Nucleus accumbens (tissue), 56 donors: ENCODE measurements at regions not wholly inside any gene's neighbourhood (a gene's known extent, or its start where the extent isn't known, plus 50 kb on each side); places are given as distances from the start of the nearest gene placed in this dataset.

Experiments used
- DNase-seq, 56 donors: peaks; one replicate each; lab custom pipeline; 2025; lab: John Stamatoyannopoulos, UW

DNA sequence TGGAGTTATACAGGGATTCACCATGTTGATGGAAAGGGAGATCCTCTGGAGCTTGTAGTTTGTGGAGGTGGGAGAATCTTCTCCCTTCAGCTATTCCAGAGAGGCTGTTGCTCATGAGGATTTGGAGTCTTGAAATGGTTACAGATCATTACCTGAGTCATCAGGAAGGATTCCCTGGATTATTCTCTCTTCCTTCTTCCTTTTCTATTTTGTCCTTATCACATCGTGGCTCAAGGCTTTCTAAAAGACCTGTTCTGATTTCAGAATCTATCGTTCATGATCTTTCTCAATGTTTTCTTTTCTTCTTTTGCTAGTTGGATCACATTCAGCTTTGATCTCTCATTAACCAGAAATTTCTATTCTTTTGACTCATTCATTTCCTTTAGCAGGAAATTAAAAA, 196.0 kb downstream of the KLF5 start:
- no peak for DNase-seq

GRCh38 chr13:73251626-73252265, 192.9 kb downstream of the KLF5 start:
- no peak for DNase-seq

DNA sequence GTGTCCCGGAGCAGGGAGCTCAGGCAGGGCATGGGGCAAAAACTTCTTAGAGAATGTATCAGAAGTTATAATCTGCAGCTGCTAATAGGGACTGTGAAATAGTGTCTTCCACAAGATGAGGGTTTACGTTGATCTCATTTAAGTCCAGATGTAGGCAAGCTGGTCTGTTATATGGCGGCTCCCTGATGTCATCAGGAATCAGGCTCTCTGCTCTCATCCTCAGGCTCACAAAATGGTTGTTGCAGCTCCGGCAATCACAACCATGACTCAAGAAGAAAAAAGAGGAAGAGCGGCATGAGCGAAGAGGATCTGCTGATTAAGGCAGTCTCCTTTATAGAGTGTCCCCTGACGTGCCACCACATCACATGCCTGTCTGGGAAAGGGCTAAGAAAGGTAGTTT, 191.3 kb downstream of the KLF5 start:
- DNase-seq = no peak

DNA sequence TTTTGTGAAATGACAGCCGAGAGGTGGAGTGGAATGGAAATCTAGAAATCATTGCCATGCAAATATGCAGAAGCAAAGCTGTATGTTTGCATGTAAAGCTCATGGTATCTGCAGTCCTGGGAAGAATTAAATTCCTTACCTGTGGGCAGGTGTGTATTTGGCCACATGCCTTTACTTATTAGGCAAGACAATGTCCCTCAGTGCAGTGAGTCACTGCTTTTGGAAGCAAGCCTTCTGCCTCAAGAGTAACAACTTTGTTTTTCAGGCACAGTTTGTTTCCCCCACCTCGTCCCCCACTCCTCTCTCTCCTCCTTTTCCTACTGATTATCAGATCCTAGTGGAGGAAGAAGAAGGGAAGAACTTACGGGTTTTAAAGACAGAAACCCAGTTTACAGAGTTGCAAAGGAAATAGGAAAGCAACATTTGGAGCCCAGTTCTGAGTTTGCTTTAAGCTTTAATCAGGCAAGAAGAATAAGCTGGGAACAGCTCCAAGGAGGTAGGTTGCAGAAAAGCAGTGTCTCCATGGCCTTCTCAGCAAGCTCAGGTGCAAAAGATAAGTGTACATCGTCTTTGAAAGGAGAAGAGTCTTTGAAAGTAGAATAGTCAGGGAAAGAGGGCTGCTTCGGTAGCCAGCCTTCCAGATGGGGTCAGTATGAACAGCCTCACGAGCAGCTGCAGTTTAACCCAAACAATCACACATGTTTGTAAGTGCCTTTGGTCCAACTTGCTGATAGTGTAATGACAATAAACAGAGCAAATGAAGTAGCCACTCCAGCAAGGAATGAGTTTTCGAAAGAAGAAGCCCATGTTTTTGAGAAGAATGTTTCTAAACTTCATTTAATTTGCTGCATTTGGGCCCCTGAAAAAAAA, 190.1 kb downstream of the KLF5 start:
- no peak for DNase-seq

- DNase-seq = no peak
These were observed 189.3 kb downstream of the KLF5 start for GRCh38 chr13:73248154-73248553.

DNA sequence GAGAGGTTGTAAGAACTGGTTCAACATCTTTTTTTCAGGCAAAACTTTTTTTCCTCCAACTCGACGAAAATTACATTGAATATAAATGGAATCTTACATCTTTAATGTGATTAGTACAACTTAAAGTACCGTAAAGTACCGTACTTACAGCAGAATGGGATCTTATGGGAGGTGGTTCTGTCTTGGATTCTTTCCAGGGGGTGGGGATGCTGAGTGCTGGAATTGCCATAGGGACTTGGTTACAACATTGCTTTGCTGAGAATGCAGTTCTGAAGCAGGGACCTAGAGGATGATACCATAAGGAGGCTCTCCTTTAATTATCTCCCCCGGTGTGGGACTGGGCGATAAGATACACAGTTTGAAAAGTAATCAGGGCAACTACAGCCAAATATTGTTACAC, 186.4 kb downstream of the KLF5 start:
- DNase-seq = no peak

DNA sequence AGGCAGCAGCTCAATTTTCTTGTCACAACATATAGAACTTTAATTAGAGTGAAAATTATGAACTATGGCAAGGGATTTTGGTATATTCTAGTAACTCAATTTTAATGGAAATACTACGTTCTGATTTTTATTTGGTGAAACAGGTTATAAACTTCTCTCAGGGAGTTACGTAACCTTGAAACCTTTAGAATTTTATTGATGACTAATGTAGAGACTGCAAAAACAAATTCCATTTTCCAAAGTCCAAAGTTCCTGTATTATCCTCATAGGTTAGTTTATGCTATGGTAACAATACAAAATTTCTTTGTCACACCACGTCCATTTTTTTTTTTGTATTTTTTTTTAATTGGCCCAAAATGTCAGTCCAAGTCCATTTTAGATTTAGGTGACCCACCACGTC, 185.7 kb downstream of the KLF5 start:
- DNase-seq = no peak

DNA sequence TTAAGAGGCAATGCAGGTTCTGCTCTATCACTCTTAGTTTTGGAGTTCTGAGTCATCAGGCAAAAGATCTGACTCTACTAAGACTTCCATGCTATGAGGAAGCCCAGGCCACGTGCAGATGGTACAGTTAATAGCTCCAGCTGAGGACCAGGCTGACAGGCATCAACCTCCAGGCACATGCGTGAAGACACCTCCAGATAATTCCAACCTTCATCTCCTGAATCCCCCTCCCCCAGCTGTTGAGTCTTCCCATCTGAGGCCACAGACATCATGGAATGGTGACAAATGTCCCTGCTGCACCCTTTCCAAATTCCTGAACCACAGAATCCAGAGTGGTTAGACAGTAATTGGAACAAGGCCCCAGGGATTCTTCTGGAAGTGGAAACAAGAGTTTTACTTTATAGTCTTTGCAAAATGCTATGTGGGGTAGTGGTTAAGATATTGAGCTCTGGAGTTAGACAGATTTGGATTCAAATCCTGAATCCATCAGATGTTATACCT, 183.8 kb downstream of the KLF5 start:
- no peak for DNase-seq

DNA sequence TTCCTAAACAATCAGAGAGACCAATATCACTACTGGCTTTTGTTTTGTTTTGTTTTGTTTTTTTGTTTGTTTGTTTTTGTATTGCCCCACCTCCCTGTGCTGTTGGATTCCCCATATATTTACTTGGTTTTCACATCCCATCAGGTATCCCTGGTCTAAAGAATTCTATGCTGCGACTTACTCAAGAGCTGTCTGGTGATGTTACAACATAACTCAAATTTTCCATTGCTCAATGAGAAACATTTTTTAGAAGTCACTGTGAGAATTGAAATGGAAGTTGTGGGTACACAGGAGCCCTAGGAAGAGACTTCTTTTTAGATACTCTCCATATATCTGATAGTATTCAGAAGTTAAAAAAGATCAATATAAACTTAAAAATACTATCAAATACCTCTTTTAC, 181.4 kb downstream of the KLF5 start:
- no peak for DNase-seq

DNA sequence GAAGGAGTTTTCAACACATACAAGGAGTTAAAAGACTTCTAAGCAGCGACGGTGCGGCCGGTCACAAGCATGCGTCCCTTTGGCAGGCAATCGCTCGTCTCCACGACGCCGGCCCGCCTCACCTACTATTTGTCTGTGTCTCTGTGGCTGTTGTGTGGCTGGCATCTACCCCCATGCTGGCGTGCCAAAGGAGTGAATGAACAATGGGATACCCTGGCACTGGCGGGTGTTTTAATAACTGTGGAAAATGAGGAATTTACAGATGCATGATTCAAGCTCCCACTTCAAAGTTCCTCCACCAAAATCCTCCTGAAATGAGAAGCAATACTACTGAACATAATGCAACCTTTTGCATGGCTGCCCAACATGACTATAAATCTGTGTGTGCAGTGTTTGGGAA, 176.6 kb downstream of the KLF5 start:
- peak in 5 of 56 donors; percentile 1 to 48 (median 11) for DNase-seq

DNA sequence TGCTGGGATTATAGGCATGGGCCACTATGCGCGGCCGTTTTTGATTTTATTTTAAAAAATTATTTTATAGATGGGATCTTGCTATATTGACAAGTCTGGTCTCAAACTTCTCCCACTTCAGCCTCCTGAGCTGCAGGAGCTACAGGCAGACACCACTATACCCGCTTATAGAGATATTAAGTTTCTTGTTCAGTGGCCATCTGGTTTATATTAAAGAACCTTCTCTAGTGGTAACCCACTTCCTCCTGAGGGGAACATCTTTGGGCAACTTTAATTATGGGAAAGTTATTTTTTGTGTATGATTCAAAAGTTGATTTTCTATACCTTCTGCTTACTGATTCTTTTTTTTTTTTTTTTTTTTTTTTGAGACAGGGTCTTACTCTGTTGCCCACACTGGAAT, 172.7 kb downstream of the KLF5 start:
- no peak for DNase-seq

DNA sequence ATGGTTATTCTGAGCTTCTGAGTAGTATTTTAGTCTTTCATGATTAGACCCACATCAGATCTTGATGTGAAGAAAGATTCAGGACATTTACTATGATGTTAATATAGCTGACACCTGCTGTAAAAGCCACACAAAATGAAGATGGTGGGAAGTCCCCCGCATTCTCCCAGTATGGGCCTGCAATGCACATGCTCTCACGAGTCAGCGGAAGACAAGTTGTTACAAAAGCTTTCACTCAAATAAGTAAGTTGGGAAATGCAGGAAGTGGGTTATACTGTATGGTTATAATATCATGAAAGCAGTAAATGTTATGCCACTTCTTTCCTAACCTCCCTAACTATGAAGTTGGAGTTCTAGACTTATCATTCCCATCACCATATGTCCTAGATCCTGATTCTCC, 171.9 kb downstream of the KLF5 start:
- DNase-seq = no peak

DNA sequence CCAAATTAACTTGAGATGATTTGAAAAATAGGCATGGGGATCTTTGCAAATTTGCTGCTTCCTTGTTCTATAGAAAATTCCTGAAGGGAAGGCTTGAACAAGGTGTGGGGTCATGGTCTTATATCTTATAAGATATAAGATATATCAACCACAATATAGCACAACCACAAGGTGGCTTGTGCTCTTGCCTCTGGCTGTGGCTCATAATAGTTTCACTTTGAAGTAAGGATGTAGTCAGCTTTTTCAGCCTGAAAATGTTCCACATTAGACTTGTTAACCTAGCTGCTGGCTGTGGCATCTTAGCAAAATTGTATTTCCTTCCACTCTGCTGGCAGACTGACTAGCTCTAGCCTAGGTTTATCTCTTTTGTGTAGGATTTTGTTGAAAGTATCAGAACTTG, 169.7 kb downstream of the KLF5 start:
- no peak for DNase-seq

DNA sequence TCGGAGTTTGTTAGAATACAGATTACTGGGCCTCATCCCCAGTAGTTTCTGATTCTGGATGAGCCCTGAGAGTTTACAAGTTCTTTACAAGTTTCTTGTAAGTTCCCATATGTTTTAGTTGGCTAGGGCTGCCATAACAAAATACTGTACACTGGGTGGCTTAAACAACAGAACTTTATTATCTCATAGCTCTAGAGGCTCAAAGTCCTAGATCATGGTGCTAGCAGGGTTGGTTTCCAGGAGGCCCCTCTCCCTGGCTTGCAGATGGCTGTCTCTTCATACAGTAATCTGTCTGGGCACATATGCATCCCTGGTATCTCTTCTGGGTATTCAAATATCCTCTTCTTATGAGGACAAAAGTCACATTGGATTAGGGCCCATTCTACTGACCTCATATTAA, 167.2 kb downstream of the KLF5 start:
- DNase-seq = no peak

DNA sequence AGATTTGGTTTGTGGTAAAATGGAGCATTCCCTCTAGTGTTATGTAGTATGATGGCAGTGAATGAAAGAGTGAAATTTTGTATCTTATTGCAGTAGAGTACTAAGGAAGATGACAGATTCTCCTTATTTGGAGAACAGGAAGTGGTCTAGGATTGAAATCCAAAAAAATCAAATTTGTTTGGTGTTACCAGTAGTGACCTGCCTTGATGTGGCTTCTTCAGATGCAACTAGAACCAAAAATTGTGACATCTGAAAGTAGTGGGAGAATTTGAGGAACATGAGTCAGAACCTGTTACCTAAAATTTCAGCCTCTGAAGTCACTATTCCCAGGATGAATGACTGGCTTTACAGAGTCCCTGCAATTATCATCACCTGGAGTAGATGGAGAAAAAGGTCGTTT, 165.9 kb downstream of the KLF5 start:
- no peak for DNase-seq

DNA sequence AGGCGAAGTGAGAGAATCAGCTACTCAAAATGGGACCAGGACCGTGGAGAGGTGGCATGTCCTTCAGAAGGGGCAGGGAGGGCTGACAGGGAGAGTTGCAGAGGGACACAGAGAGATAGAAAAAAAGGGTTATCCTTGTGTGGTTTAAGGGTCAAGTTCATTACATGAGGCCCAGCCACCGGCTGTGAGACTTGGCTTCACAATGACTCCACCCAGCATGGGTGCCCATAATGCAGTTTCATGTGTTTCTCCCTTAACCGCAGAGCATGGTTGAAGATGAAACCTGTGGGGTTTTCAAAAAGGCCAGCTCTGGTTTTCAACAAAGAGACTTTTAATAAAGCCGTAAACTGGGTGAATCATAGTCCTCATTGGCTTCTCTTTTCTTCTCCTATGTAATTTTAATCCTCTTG, 164.6 kb downstream of the KLF5 start:
- DNase-seq = no peak

- no peak for DNase-seq
These were observed 164.0 kb downstream of the KLF5 start for GRCh38 chr13:73222627-73223305.

DNA sequence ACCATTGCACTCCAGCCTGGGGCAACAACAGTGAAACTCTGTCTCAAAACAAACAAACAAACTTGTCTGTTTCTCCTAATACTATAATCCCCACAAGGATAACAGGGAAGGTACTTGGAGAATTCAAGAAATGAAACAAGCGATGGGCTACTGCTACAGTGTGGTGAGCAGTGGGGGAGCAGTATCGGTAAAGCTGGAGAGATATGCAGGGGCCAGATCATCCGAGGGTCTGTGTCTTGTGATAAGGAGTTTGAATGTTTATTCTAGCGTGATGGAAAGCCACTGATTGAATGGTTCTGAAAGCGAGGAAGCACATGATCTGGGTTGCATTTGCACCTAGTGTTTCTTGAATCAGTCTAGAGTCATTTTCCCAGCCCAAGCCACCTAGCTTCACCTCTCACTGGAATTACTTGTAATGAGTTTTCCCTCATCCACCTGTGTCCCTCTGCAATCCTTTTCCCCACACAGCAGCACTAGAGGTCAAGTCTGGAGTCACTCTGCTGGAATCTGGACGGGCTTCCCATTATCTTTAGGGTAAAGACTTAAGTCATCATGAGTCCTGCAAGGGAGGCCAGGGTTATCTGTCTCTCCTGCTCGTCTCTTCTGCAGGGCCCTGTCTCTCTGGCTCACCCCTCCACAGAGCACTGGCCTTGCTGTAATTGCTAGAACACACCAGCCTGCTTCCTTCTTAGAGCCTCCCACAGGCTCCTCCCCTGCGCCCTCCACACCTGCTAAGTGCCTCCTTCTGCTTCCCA, 162.3 kb downstream of the KLF5 start:
- no peak for DNase-seq

- DNase-seq = no peak
These were observed 159.4 kb downstream of the KLF5 start for GRCh38 chr13:73218181-73218580.

GRCh38 chr13:73216381-73216831, 157.6 kb downstream of the KLF5 start:
- no peak for DNase-seq

- DNase-seq = no peak
These were observed 157.0 kb downstream of the KLF5 start for GRCh38 chr13:73215823-73216222.
